ENCODE measurements at regions not wholly inside any gene's neighbourhood (a gene's known extent, or its start where the extent isn't known, plus 50 kb on each side); places are given as distances from the start of the nearest gene placed in this dataset.

GRCh38 chr11:70881948-70882715 is 370.2 kb downstream of the SHANK2 start:
- WGBS: 86% methylated on average over 8 of the region's 8 CpGs
- no peak for TF ChIP-seq GABPA (IDR thresholded peaks at IDR 0.05 in 1 of 2, conservative IDR thresholded peaks at IDR 0.05 in 1 of 2)
- Histone ChIP-seq H3K4me1 (ENCODE audit: control insufficient read depth in 4 of 4, insufficient read depth in 4 of 4, low read length in 3 of 4) (no peaks in the 10 kb centered on the region), H3K9me3 (ENCODE audit: control insufficient read depth in 4 of 4, low read length in 3 of 4) (no peaks in the 10 kb centered on the region), H3K27me3 (ENCODE audit: control insufficient read depth in 4 of 4, insufficient read depth in 4 of 4, low read length in 3 of 4) (no peaks in the 10 kb centered on the region), H3K4me3 (ENCODE audit: low read depth in 1 of 3, low read length in 3 of 3) (no peak overlapping the region), H3K27ac (ENCODE audit: low read depth in 1 of 2, low read length in 2 of 2) (no peak overlapping the region), H3K36me3 (ENCODE audit: control insufficient read depth in 4 of 4, insufficient read depth in 3 of 4, low read depth in 1 of 4, low read length in 3 of 4) (peaks cover 0 to 3% (median 0%) of the 10 kb centered on the region in 4 donors), H3K9ac (ENCODE audit: low read depth in 1 of 2, low read length in 2 of 2) (no peak overlapping the region)
- no peak for DNase-seq (ENCODE audit: low spot score)

- Histone ChIP-seq H3K4me1 (ENCODE audit: control insufficient read depth in 4 of 4, insufficient read depth in 4 of 4, low read length in 3 of 4) (no peaks in the 10 kb centered on the region), H3K27me3 (ENCODE audit: control insufficient read depth in 4 of 4, insufficient read depth in 4 of 4, low read length in 3 of 4) (no peaks in the 10 kb centered on the region), H3K9ac (ENCODE audit: low read depth in 1 of 2, low read length in 2 of 2) (no peak overlapping the region), H3K9me3 (ENCODE audit: control insufficient read depth in 4 of 4, low read length in 3 of 4) (no peaks in the 10 kb centered on the region), H3K27ac (ENCODE audit: low read depth in 1 of 2, low read length in 2 of 2) (no peak overlapping the region), H3K4me3 (ENCODE audit: low read depth in 1 of 3, low read length in 3 of 3) (no peak overlapping the region), H3K36me3 (ENCODE audit: control insufficient read depth in 4 of 4, insufficient read depth in 3 of 4, low read depth in 1 of 4, low read length in 3 of 4) (peaks cover 0 to 3% (median 0%) of the 10 kb centered on the region in 4 donors)
- 89% methylated on average over 9 of the region's 9 CpGs for WGBS
- TF ChIP-seq NR2F2 (IDR thresholded peaks at IDR 0.05) (no peak), HNF4G (IDR thresholded peaks at IDR 0.05) (no peak), CTCF (IDR thresholded peaks at IDR 0.05; ENCODE audit: low read depth, low read length, missing input control) (no peak), FOXA1 (IDR thresholded peaks at IDR 0.05) (no peak), SP1 (IDR thresholded peaks at IDR 0.05) (no peak), MAX (IDR thresholded peaks at IDR 0.05) (no peak), RAD21 (IDR thresholded peaks at IDR 0.05) (no peak), HNF4A (conservative IDR thresholded peaks at IDR 0.05) (no peak), JUND (IDR thresholded peaks at IDR 0.05) (no peak), ATF3 (IDR thresholded peaks at IDR 0.05) (no peak)
- no peak for DNase-seq (ENCODE audit: low spot score)
Measured at GRCh38 chr11:70882716-70883085, 369.7 kb downstream of the SHANK2 start.

- TF ChIP-seq EGR1 (IDR thresholded peaks at IDR 0.05; ENCODE audit: low read depth in 2 of 2): no peak
- no peak for TF ChIP-seq SP1 (IDR thresholded peaks at IDR 0.05)
- no peak for TF ChIP-seq JUND (IDR thresholded peaks at IDR 0.05)
- peak; percentile 50 to 52 for TF ChIP-seq HNF4A (conservative IDR thresholded peaks at IDR 0.05)
- TF ChIP-seq ATF3 (IDR thresholded peaks at IDR 0.05): no peak
- TF ChIP-seq GABPA (IDR thresholded peaks at IDR 0.05 in 1 of 2, conservative IDR thresholded peaks at IDR 0.05 in 1 of 2): no peak
- TF ChIP-seq REST (IDR thresholded peaks at IDR 0.05): no peak
- no peak for TF ChIP-seq FOXA2 (IDR thresholded peaks at IDR 0.05)
- Histone ChIP-seq H3K9me3 (ENCODE audit: control insufficient read depth in 4 of 4, low read length in 3 of 4) (no peaks in the 10 kb centered on the region), H3K4me3 (ENCODE audit: low read depth in 1 of 3, low read length in 3 of 3) (no peak overlapping the region), H3K27me3 (ENCODE audit: control insufficient read depth in 4 of 4, insufficient read depth in 4 of 4, low read length in 3 of 4) (no peaks in the 10 kb centered on the region), H3K36me3 (ENCODE audit: control insufficient read depth in 4 of 4, insufficient read depth in 3 of 4, low read depth in 1 of 4, low read length in 3 of 4) (peaks cover 0 to 3% (median 0%) of the 10 kb centered on the region in 4 donors), H3K9ac (ENCODE audit: low read depth in 1 of 2, low read length in 2 of 2) (no peak overlapping the region), H3K27ac (ENCODE audit: low read depth in 1 of 2, low read length in 2 of 2) (no peak overlapping the region), H3K4me1 (ENCODE audit: control insufficient read depth in 4 of 4, insufficient read depth in 4 of 4, low read length in 3 of 4) (no peaks in the 10 kb centered on the region)
- DNase-seq (ENCODE audit: low spot score): no peak
- WGBS: 92% methylated on average over 11 of the region's 11 CpGs
Measured at GRCh38 chr11:70883323-70883940, 368.9 kb downstream of the SHANK2 start.

All from liver (tissue), 8 donors.